K562 (cell line): ENCODE measurements at regions not wholly inside any gene's neighbourhood (a gene's known extent, or its start where the extent isn't known, plus 50 kb on each side); places are given as distances from the start of the nearest gene placed in this dataset.

Experiments used
- FIP1L1 ChIP-seq: fragments of 200-400 bp; formaldehyde crosslinking; IDR thresholded peaks from 2 replicates; pipeline ENCODE4 v1.6.1; 2018; ENCODE audit warnings: mild to moderate bottlenecking, low read depth, low read length; ENCODE audit not compliant: poor library complexity, severe bottlenecking
- PHTF2 ChIP-seq: fragments of 250-450 bp; sonication (Bioruptor Pico); IDR thresholded peaks from 2 replicates; pipeline ENCODE4 v1.5.0; 2021; ENCODE audit warnings: mild to moderate bottlenecking
- TF ChIP-seq, protein P1 (sequence below): fragments of 200-400 bp; formaldehyde crosslinking; IDR thresholded peaks from 2 replicates; pipeline ENCODE4 v1.6.1; 2017; ENCODE audit warnings: mild to moderate bottlenecking, low read depth, low read length, moderate library complexity
- TF ChIP-seq, protein P2 (sequence below), 2 experiments: fragments of 450-650 bp; formaldehyde crosslinking in 1 of 2; IDR thresholded peaks; 2 replicates each; pipeline versions ENCODE4 v1.4.0 to v1.6.1; 2014 to 2020; ENCODE audit warnings: mild to moderate bottlenecking in 2 of 2, borderline replicate concordance in 1 of 2, low read depth in 1 of 2

DNA sequence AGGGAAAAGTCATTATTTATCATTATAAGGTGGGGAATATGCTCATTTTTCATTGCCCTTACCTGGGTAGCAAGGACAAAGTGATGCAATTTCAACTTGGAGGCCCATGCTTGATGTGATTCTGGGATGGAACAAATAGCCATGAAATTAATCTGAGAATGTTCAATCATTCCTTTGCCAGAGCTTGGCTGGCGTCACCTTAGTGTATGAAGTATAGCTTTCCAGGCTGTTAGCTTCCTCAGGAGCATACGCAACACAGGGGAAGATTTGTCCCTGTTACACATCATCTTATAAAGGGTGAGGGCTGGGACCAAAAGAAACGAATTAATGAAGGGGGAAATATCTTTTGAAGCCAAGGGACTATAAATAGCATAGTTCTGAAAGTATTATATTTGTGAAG is 91.4 kb upstream of the DEPDC1 start (continued):
- TF ChIP-seq, protein P1, sequence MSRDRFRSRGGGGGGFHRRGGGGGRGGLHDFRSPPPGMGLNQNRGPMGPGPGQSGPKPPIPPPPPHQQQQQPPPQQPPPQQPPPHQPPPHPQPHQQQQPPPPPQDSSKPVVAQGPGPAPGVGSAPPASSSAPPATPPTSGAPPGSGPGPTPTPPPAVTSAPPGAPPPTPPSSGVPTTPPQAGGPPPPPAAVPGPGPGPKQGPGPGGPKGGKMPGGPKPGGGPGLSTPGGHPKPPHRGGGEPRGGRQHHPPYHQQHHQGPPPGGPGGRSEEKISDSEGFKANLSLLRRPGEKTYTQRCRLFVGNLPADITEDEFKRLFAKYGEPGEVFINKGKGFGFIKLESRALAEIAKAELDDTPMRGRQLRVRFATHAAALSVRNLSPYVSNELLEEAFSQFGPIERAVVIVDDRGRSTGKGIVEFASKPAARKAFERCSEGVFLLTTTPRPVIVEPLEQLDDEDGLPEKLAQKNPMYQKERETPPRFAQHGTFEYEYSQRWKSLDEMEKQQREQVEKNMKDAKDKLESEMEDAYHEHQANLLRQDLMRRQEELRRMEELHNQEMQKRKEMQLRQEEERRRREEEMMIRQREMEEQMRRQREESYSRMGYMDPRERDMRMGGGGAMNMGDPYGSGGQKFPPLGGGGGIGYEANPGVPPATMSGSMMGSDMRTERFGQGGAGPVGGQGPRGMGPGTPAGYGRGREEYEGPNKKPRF = no peak
- TF ChIP-seq FIP1L1 = no peak
- TF ChIP-seq, protein P2, sequence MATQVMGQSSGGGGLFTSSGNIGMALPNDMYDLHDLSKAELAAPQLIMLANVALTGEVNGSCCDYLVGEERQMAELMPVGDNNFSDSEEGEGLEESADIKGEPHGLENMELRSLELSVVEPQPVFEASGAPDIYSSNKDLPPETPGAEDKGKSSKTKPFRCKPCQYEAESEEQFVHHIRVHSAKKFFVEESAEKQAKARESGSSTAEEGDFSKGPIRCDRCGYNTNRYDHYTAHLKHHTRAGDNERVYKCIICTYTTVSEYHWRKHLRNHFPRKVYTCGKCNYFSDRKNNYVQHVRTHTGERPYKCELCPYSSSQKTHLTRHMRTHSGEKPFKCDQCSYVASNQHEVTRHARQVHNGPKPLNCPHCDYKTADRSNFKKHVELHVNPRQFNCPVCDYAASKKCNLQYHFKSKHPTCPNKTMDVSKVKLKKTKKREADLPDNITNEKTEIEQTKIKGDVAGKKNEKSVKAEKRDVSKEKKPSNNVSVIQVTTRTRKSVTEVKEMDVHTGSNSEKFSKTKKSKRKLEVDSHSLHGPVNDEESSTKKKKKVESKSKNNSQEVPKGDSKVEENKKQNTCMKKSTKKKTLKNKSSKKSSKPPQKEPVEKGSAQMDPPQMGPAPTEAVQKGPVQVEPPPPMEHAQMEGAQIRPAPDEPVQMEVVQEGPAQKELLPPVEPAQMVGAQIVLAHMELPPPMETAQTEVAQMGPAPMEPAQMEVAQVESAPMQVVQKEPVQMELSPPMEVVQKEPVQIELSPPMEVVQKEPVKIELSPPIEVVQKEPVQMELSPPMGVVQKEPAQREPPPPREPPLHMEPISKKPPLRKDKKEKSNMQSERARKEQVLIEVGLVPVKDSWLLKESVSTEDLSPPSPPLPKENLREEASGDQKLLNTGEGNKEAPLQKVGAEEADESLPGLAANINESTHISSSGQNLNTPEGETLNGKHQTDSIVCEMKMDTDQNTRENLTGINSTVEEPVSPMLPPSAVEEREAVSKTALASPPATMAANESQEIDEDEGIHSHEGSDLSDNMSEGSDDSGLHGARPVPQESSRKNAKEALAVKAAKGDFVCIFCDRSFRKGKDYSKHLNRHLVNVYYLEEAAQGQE (IDR thresholded peaks at IDR 0.05; ENCODE audit: borderline replicate concordance) = no peak
- TF ChIP-seq, protein P2 (CRISPR knock-in tag; IDR thresholded peaks at IDR 0.05; ENCODE audit: low read depth) = no peak
- no peak for TF ChIP-seq PHTF2 (CRISPR knock-in tag)
